ENCODE measurements at regions not wholly inside any gene's neighbourhood (a gene's known extent, or its start where the extent isn't known, plus 50 kb on each side); places are given as distances from the start of the nearest gene placed in this dataset.

GRCh38 chr2:105150231-105150630 is 91.3 kb upstream of the GPR45 start:
- no peaks in the 10 kb centered on the region for H3K36me3 ChIP-seq (ENCODE audit: control insufficient read depth in 4 of 4, insufficient read depth in 3 of 4, low read depth in 1 of 4, low read length in 3 of 4)
- no peak overlapping the region for H3K4me3 ChIP-seq (ENCODE audit: low read depth in 1 of 3, low read length in 3 of 3)
- no peak overlapping the region for H3K27ac ChIP-seq (ENCODE audit: low read depth in 1 of 2, low read length in 2 of 2)
- no peaks in the 10 kb centered on the region for H3K4me1 ChIP-seq (ENCODE audit: control insufficient read depth in 4 of 4, insufficient read depth in 4 of 4, low read length in 3 of 4)
- no peak for TF ChIP-seq JUND (IDR thresholded peaks at IDR 0.05)
- TF ChIP-seq GABPA (IDR thresholded peaks at IDR 0.05 in 1 of 2, conservative IDR thresholded peaks at IDR 0.05 in 1 of 2) = no peak
- TF ChIP-seq, protein P1, sequence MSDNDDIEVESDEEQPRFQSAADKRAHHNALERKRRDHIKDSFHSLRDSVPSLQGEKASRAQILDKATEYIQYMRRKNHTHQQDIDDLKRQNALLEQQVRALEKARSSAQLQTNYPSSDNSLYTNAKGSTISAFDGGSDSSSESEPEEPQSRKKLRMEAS (IDR thresholded peaks at IDR 0.05) = no peak
- no peak for TF ChIP-seq YY1 (IDR thresholded peaks at IDR 0.05)
- no peak for TF ChIP-seq RXRA (IDR thresholded peaks at IDR 0.05)
- no peak for TF ChIP-seq FOXA1 (IDR thresholded peaks at IDR 0.05)
- TF ChIP-seq CTCF (IDR thresholded peaks at IDR 0.05; ENCODE audit: low read depth, low read length, missing input control) = no peak
- TF ChIP-seq NR2F2 (IDR thresholded peaks at IDR 0.05) = no peak
- TF ChIP-seq TAF1 (conservative IDR thresholded peaks at IDR 0.05) = no peak
- no peak for TF ChIP-seq RAD21 (IDR thresholded peaks at IDR 0.05)
- no peak for TF ChIP-seq EGR1 (IDR thresholded peaks at IDR 0.05; ENCODE audit: low read depth in 2 of 2)
- no peak for TF ChIP-seq HNF4G (IDR thresholded peaks at IDR 0.05)
- no peak for TF ChIP-seq ZBTB33 (IDR thresholded peaks at IDR 0.05)
- no peak for TF ChIP-seq FOXA2 (IDR thresholded peaks at IDR 0.05)
- no peak for TF ChIP-seq HNF4A (conservative IDR thresholded peaks at IDR 0.05)
- TF ChIP-seq REST (IDR thresholded peaks at IDR 0.05) = no peak
- no peaks in the 10 kb centered on the region for H3K9me3 ChIP-seq (ENCODE audit: control insufficient read depth in 4 of 4, low read length in 3 of 4)
- H3K9ac ChIP-seq (ENCODE audit: low read depth in 1 of 2, low read length in 2 of 2) = no peak overlapping the region
- 68% methylated on average over 3 of the region's 3 CpGs for WGBS
- no peak for DNase-seq (ENCODE audit: low spot score)
- H3K27me3 ChIP-seq (ENCODE audit: control insufficient read depth in 4 of 4, insufficient read depth in 4 of 4, low read length in 3 of 4) = peaks cover 0 to 5% (median 1%) of the 10 kb centered on the region in 4 donors

GRCh38 chr2:105154119-105154818 is 87.3 kb upstream of the GPR45 start:
- no peak overlapping the region for H3K9ac ChIP-seq (ENCODE audit: low read depth in 1 of 2, low read length in 2 of 2)
- 74% methylated on average over 5 of the region's 5 CpGs for WGBS
- H3K9me3 ChIP-seq (ENCODE audit: control insufficient read depth in 4 of 4, low read length in 3 of 4) = peaks cover 0 to 11% (median 2%) of the 10 kb centered on the region in 4 donors
- H3K27me3 ChIP-seq (ENCODE audit: control insufficient read depth in 4 of 4, insufficient read depth in 4 of 4, low read length in 3 of 4) = no peaks in the 10 kb centered on the region
- no peak for DNase-seq (ENCODE audit: low spot score)
- H3K27ac ChIP-seq (ENCODE audit: low read depth in 1 of 2, low read length in 2 of 2) = no peak overlapping the region
- H3K4me1 ChIP-seq (ENCODE audit: control insufficient read depth in 4 of 4, insufficient read depth in 4 of 4, low read length in 3 of 4) = no peaks in the 10 kb centered on the region
- H3K36me3 ChIP-seq (ENCODE audit: control insufficient read depth in 4 of 4, insufficient read depth in 3 of 4, low read depth in 1 of 4, low read length in 3 of 4) = no peaks in the 10 kb centered on the region
- TF ChIP-seq CTCF (IDR thresholded peaks at IDR 0.05; ENCODE audit: low read depth, low read length, missing input control) = no peak
- no peak for TF ChIP-seq SP1 (IDR thresholded peaks at IDR 0.05)
- no peak overlapping the region for H3K4me3 ChIP-seq (ENCODE audit: low read depth in 1 of 3, low read length in 3 of 3)

Data from liver (tissue), 8 donors.